Vagina (tissue), 2 donors: ENCODE measurements at regions not wholly inside any gene's neighbourhood (a gene's known extent, or its start where the extent isn't known, plus 50 kb on each side); places are given as distances from the start of the nearest gene placed in this dataset.

Source experiments
- DNase-seq, 2 donors: peaks; one replicate each; pipeline ENCODE4 v3.0.0-alpha.2; 2017; ENCODE audit errors: extremely low spot score in 2 of 2
- H3K27ac ChIP-seq: fragments of 200-600 bp; sonication (generic); one replicate; pipeline ENCODE4 v1.5.1; 2019
- H3K27me3 ChIP-seq: fragments of 200-600 bp; sonication (generic); one replicate; pipeline ENCODE4 v1.5.1; 2019
- H3K36me3 ChIP-seq, 2 donors: fragments of 200-600 bp; sonication (generic); one replicate each; pipeline ENCODE4 v1.5.1; 2017 to 2019
- H3K4me1 ChIP-seq: fragments of 200-600 bp; sonication (generic); one replicate; pipeline ENCODE4 v1.5.1; 2019
- H3K4me3 ChIP-seq, 2 donors: fragments of 200-600 bp; sonication (generic); 1 replicate in 1 of 2; 2 replicates in 1 of 2; pipeline ENCODE4 v1.5.1; 2016 to 2019
- H3K9me3 ChIP-seq: fragments of 200-600 bp; sonication (generic); one replicate; pipeline ENCODE4 v1.5.1; 2019
- POLR2A ChIP-seq, 2 donors: fragments of 450-650 bp; IDR thresholded peaks; one replicate each; pipeline ENCODE4 v1.6.1; 2017; ENCODE audit warnings: antibody characterized with exemption in 2 of 2, mild to moderate bottlenecking in 2 of 2, moderate library complexity in 2 of 2
- POLR2AphosphoS5 ChIP-seq, 2 donors: sonication (generic); formaldehyde crosslinking; IDR thresholded peaks; one replicate each; pipeline ENCODE4 v1.9.0; 2017; ENCODE audit warnings: antibody characterized with exemption in 2 of 2, mild to moderate bottlenecking in 2 of 2, low read depth in 1 of 2; ENCODE audit not compliant: insufficient read depth in 1 of 2
- intact Hi-C: fragments of 100-400 bp; cut with DNase I; formaldehyde crosslinking; loops from one replicate; pipeline ENCODE4 v1.15.1; 2023
- TF ChIP-seq, protein P1 (sequence below), 3 experiments: fragments of 450-650 bp in 2 of 3; fragments of 200-600 bp in 1 of 3; sonication (generic) in 1 of 3; IDR thresholded peaks; one replicate each; pipeline ENCODE4 v1.5.1; 2017 to 2019; ENCODE audit warnings: antibody characterized with exemption in 3 of 3, mild to moderate bottlenecking in 2 of 3, moderate library complexity in 2 of 3

- intact Hi-C loops: loop anchor here (2.0 to 10.0 kb wide), 2 partner anchors 22 to 144 kb away; no protein-coding TSS in a partner anchor
- TF ChIP-seq POLR2AphosphoS5 (IDR thresholded peaks at IDR 0.05; ENCODE audit: insufficient read depth in 1 of 2, low read depth in 1 of 2): peak in 1 of 2 donors; percentile 47
- TF ChIP-seq POLR2A (IDR thresholded peaks at IDR 0.05): no peak
- TF ChIP-seq, protein P1, sequence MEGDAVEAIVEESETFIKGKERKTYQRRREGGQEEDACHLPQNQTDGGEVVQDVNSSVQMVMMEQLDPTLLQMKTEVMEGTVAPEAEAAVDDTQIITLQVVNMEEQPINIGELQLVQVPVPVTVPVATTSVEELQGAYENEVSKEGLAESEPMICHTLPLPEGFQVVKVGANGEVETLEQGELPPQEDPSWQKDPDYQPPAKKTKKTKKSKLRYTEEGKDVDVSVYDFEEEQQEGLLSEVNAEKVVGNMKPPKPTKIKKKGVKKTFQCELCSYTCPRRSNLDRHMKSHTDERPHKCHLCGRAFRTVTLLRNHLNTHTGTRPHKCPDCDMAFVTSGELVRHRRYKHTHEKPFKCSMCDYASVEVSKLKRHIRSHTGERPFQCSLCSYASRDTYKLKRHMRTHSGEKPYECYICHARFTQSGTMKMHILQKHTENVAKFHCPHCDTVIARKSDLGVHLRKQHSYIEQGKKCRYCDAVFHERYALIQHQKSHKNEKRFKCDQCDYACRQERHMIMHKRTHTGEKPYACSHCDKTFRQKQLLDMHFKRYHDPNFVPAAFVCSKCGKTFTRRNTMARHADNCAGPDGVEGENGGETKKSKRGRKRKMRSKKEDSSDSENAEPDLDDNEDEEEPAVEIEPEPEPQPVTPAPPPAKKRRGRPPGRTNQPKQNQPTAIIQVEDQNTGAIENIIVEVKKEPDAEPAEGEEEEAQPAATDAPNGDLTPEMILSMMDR (IDR thresholded peaks at IDR 0.05): peak; percentile 63 to 93 (median 72)
- no peaks in the 10 kb centered on the region for H3K9me3 ChIP-seq
- no peak overlapping the region for H3K4me3 ChIP-seq
- no peaks in the 10 kb centered on the region for H3K36me3 ChIP-seq
- no peak overlapping the region for H3K27ac ChIP-seq
- no peaks in the 10 kb centered on the region for H3K27me3 ChIP-seq
- no peak for DNase-seq
- peaks cover 13% of the 10 kb centered on the region for H3K4me1 ChIP-seq
Measured at GRCh38 chr7:4610768-4611467, 71.2 kb upstream of the FOXK1 start.

- no peak for DNase-seq
- H3K4me3 ChIP-seq: no peak overlapping the region
- H3K4me1 ChIP-seq: peaks cover 13% of the 10 kb centered on the region
- TF ChIP-seq POLR2A (IDR thresholded peaks at IDR 0.05) (no peak), POLR2AphosphoS5 (IDR thresholded peaks at IDR 0.05; ENCODE audit: insufficient read depth in 1 of 2, low read depth in 1 of 2) (no peak)
- TF ChIP-seq, protein P1 (IDR thresholded peaks at IDR 0.05): no peak
- no peaks in the 10 kb centered on the region for H3K27me3 ChIP-seq
- no peak overlapping the region for H3K27ac ChIP-seq
- no peaks in the 10 kb centered on the region for H3K36me3 ChIP-seq
- intact Hi-C loops: loop anchor here (10.0 kb wide), 1 partner anchor 143 kb away; no protein-coding TSS in a partner anchor
- H3K9me3 ChIP-seq: no peaks in the 10 kb centered on the region
Measured at GRCh38 chr7:4612237-4612636, 69.9 kb upstream of the FOXK1 start.

- TF ChIP-seq POLR2AphosphoS5 (IDR thresholded peaks at IDR 0.05; ENCODE audit: insufficient read depth in 1 of 2, low read depth in 1 of 2): peak in 1 of 2 donors; percentile 30
- TF ChIP-seq POLR2A (IDR thresholded peaks at IDR 0.05): no peak
- intact Hi-C loops: loop anchor here (10.0 kb wide), 1 partner anchor 142 kb away; no protein-coding TSS in a partner anchor
- Histone ChIP-seq H3K4me1 (peaks cover 13% of the 10 kb centered on the region), H3K27ac (peak overlapping the region; percentile 59), H3K4me3 (peak overlapping the region; percentile 26 to 37), H3K9me3 (no peaks in the 10 kb centered on the region), H3K36me3 (no peaks in the 10 kb centered on the region), H3K27me3 (no peaks in the 10 kb centered on the region)
- DNase-seq: no peak
Measured at GRCh38 chr7:4612939-4613841, 68.9 kb upstream of the FOXK1 start.

DNA sequence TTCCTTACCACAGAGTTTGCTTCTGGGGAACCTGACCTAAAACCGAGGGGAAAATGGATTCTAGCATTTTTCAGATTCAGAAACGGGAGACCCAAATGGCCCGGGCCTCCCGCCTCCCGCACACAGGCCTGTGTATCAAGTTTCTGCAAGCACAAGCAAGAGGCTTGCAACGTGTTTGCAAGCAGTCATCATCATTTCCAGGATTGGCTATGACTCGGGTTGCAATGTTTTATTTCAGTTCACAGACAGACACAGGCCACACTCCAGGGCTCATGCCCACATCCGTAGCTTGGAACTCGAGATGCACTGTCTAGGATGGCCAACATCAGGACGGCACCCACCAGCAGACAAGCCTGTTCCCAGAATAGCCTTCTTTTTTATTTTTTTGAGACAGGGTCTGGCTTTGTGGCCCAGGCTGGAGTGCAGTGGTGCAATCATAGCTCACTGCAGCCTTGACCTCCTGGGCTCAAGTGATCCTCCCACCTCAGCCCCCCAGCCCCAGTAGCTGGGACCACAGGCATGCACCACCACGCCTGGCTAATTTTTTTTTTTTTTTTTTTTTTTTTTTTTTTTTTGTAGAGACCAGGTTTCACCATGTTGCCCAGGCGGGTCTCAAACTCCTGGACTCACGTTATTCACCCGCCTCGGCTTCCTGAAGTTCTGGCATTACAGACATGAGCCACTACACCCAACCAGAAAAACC lies 68.1 kb upstream of the FOXK1 start:
- no peak for DNase-seq
- intact Hi-C loops: loop anchor here (10.0 kb wide), 1 partner anchor 141 kb away; no protein-coding TSS in a partner anchor
- peak overlapping the region; percentile 26 to 37 for H3K4me3 ChIP-seq

More for the DNA sequence above, 68.1 kb upstream of the FOXK1 start:
- Histone ChIP-seq H3K9me3 (no peaks in the 10 kb centered on the region), H3K4me1 (peaks cover 13% of the 10 kb centered on the region), H3K27ac (peak overlapping the region; percentile 59), H3K27me3 (no peaks in the 10 kb centered on the region), H3K36me3 (no peaks in the 10 kb centered on the region)
- TF ChIP-seq, protein P1 (IDR thresholded peaks at IDR 0.05): no peak
- peak in 1 of 2 donors; percentile 24 for TF ChIP-seq POLR2AphosphoS5 (IDR thresholded peaks at IDR 0.05; ENCODE audit: insufficient read depth in 1 of 2, low read depth in 1 of 2)
